DMS114 treated with DMSO at 0.1 percent for 48 hours (cell line): ENCODE measurements at regions not wholly inside any gene's neighbourhood (a gene's known extent, or its start where the extent isn't known, plus 50 kb on each side); places are given as distances from the start of the nearest gene placed in this dataset.

ENCODE experiments used
- DNase-seq: peaks from one replicate; lab custom pipeline; 2025; ENCODE audit not compliant: unreplicated experiment; lab: John Stamatoyannopoulos, UW

GRCh38 chr12:124445826-124446225 lies 121.6 kb downstream of the NCOR2 start:
- no peak for DNase-seq

DNA sequence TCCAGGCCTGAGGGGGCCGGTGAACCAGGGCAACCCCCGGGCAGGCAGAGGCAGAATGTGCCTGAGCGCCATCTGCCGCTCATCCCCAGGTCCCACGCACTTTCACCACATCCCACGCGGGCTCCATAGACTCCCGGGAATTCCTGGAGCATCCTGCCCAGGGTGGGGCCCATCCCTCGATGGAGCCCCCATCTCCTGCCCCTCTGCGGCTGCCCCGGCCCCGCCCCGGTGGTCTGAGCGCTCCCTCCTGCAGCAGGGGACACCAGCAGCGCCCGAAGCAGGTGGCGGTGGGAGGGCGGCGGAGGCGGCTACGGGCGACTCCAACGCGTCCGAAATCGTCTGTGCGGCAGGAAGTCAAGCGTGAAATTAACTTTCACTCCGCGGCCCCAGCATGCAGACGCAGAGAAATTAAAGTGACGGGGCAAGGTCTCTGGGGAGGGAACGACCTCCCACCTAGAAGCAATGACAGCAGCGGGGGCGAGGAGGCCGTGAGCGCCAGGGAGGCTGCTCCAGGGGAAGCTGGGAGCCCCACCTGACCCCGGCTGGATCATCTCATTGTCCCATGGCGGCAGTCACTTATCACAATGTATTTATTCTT lies 122.2 kb downstream of the NCOR2 start:
- DNase-seq: no peak

DNA sequence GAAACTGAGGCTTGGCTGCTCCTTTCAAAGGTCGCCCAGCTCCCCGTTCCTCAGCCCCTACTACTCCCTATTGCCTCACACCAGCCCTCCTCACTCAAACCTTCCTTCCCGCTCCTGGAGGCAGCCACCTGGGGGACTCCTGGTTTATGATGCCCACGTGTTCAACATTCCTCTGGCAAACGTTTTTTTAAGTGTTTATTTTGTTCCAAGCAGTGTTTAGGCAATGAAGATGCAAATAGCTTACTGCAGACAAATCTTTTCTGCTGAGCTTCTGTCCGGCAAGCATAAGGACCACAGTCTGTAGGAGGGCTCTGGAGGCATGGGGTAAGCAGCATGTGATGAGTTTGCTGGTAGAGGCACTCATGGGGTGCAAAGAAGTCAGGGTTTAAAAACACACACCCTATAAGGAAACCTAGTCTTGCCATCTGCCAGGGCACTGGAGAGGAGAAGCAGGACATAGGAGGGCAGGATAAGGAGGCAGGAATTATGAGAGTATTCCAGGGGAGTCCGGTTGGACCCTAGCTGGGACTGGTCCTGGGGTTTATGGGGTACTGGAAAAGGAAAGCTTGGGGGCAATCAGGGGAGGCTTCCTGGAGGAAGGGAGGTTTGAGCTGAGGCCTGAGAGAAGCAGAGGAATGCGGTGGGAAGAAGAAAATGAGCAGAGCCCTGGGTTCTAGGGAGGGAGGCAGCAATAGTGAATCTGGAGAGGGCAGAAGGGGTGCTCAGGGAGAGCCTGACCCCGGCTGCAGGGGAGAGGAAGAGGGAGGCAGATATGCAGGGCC lies 123.3 kb downstream of the NCOR2 start:
- no peak for DNase-seq

GRCh38 chr12:124442772-124443445 lies 124.5 kb downstream of the NCOR2 start:
- DNase-seq: no peak

DNA sequence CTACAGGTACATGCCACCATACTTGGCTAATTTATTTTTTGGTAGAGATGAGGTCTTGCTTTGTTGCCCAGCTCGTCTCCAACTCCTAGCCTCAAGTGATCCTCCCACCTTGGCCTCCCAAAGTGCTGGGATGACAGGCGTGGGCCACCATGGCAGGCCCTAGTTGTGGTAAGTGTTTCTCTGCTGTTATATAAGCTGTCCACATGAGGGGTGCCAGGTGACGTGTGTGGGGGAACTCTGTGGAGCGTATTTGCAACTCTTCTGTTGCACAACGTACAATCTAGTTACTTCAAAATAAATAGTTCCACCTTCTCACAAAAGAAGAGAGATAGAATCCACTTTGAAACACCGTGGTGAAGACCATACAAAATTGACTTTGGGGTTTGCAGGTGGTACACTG lies 125.1 kb downstream of the NCOR2 start:
- DNase-seq: no peak

DNA sequence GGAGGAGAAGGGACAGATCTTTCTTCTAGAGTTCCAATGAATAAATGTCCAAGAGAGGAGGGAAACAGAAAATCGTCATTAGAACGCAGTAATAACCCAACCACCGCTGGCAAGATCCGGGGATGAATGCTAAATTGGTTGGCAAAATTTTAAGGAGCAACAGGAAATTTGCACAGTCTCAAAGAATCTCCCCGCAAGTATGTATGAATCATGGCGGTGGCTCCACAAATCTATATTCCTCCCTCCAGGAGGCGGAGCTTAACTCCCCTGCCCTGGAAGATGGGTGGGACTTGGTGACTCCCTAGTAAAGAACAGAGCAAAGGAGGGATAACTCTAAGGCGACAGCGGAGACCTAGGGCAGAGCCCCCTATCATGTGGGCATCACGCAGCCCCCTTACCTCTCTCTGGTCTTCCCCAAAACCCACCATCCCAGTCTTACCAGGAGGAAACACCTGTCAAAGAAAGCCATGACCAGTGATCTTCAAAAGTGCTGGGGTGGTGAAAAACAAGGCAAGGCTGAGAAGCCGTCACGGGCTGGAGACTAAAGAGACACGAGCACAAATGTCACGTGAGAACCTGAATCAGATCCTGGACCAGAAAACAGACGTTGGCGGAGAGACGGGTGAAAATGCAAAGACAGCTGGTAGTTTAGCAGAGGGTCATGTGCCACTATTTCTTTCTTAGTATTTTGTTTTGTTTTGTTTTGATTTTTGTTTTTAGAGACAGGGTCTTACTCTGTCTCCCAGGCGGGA lies 125.8 kb downstream of the NCOR2 start:
- no peak for DNase-seq

DNA sequence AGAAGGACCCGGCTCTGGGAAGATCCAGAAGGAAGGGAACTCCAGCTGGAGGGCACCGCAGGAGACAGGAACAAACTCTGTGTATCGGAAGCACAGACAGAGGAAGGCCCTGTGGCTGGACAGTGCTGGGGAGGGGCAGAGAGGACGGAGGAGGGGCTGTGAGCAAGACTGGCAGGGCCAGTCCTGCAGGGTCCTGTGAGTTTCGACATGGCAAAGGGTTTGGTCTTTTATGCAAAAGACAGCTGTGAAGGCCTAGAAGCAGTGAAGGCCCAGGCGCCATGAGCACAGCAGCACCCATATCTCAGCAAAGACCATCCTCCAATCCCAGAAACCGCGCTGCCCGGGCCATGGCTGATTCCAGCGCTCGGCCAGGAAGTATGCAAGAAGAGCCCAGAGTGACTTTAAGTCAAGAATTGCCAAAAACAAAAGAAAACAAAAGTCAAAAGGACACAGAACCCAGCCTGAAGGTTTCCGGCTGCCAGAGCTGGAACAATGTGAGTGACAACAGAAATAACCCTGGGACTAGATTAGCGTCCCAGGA lies 126.5 kb downstream of the NCOR2 start:
- no peak for DNase-seq

GRCh38 chr12:124440031-124440626 lies 127.3 kb downstream of the NCOR2 start:
- no peak for DNase-seq

DNA sequence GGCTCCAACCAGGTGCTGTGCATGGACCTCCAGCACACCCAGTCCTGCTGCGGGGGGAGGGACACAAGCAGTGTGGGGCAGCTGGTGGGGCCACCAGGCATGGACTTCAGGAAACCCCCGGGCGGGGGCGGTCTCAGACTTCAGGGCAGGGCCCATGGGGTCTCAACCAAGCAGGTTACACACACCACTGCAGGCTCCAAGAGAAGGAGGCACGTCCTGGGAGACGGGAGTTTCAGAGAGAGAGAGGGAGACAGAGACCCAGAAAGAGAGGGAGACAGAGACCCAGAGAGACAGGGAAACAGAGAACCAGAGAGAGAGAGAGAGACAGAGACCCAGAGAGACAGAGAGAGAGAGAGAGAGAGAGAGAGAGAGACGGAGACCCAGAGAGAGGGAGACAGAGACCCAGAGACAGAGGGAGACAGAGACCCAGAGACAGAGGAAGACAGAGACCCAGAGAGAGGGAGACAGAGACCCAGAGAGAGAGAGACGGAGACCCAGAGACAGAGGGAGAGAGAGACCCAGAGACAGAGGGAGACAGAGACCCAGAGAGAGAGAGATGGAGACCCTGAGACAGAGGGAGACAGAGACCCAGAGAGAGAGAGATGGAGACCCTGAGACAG lies 128.9 kb downstream of the NCOR2 start:
- DNase-seq: no peak

- DNase-seq: no peak
Observed at GRCh38 chr12:124437617-124438436, 129.6 kb downstream of the NCOR2 start.

- DNase-seq: no peak
Observed at GRCh38 chr12:124437121-124437520, 130.3 kb downstream of the NCOR2 start.

- DNase-seq: no peak
Observed at GRCh38 chr12:124436366-124436765, 131.0 kb downstream of the NCOR2 start.

DNA sequence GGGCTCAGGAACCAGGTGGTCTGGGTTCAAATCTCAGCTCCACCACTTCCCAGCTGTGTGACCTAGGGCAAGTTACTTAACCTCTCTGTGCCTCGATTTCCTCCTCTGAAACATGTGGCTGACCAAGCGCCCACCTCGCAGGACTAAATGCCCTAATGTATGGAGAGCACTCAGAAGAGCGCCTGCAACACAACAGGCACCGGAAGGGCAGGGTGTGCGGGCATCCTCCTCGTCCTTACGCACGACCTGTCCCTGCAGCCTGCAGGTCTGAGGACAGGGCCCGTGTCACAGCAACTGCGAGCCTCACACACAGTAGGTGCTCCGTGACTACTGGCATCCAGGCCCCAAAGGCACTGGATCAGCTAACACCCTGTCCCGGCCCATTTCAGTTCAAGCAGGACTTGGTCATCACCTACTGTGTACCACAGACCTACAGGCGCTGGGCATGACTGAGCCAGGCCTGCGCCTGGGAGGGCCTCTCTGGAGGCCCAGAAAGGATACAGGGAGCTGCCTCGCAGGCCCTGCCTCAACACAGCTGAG lies 131.5 kb downstream of the NCOR2 start:
- DNase-seq: no peak

- DNase-seq: no peak
Observed at GRCh38 chr12:124434951-124435805, 132.2 kb downstream of the NCOR2 start.

DNA sequence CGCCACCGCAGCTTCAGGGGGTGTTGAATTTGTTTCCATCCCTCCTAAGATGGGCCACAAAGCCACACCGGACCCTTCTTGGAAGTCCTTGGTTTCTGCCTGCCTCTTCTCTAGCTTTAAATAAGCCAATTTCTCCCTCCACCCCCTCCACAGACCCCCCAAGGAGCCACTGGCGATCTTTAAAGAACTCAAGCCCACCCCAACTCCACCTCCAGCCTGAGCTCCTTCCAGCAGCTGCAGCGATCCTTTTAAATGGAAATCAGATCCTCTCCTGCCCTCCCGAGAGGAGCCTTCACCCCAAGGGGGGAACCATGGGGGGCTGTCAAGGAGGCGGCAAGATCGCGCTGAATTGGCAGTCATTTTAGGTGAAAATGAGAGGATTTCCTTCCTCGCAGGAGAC lies 133.1 kb downstream of the NCOR2 start:
- no peak for DNase-seq

DNA sequence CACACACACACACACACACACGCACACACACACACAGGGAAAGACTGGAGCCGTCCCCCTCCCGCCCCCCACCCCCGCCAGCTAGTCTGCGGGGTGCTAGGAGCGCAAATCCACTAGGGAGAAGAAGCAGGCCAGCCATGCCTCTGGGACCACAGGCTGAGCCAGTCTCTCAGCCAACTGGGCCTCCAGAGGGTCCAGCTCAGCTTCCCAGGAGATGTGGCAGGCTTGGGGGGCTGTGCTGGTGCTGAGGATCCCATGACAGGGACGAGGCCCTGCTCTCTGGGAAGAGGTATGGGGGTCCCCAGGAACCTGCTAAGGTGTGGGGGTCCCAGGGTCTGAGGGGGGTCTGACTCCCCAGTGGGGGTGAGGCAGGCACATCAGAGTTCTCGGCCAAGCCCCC lies 133.5 kb downstream of the NCOR2 start:
- DNase-seq: no peak

DNA sequence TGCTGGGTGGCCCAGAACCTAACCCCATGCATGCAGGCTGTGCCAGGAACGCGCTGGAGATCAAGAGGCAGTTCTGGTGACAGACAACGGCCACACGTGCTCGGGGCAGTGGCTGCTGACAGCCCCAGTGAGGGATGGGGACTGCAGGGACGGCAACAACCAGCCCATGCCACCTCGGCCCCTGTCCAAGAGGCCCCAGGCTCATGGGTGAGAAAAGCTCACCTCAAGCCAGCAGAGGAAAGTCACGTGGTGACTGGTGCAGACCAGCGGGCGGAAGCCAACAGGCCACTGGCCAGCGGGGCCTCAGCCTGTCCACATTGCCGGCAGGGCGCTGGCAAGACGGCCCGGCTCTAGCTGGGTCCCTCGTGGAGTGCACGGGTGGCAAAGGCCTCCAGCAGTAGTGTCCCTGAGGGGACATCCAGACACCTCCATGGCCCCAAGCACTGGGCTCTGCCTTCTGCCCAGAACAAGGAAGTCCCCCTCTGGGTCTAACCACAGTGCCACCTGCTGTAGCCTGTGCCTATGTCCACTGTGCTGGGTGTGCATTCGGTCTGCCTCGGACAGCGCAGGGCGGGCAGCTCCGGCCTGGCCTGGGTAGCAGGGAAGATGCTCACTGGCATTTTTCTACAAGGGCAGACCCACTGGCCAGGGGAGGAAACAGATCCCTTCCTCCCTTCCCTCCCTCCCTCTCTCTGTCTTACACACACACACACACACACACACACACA lies 134.1 kb downstream of the NCOR2 start:
- DNase-seq: no peak

- DNase-seq: no peak
Observed at GRCh38 chr12:124432376-124432775, 135.0 kb downstream of the NCOR2 start.
